ENCODE measurements at regions not wholly inside any gene's neighbourhood (a gene's known extent, or its start where the extent isn't known, plus 50 kb on each side); places are given as distances from the start of the nearest gene placed in this dataset.

DNA sequence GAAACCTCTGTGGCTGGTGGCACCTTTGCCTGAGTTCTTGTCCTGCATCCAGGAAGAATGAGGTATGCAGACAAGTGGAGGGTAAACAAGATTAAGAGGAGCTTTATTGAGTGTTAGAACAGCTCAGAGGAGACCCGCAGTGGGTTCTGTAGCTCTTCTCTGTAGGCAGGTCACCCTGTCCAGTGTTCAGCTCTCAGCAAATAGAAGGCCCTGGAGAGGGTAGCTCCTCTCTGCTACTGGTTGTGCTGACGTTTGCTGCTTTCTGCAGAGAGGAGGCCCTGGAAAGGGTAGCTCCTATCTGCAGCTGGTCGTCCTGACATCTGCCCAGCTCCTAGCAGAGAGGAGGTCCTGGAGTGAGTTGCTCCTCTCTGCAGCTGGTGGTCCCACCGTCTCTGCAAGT is 96.8 kb upstream of the CCDC112 start:
- no peak for TF ChIP-seq CTCF (IDR thresholded peaks at IDR 0.05)
- TF ChIP-seq POLR2A (IDR thresholded peaks at IDR 0.05): no peak
